ENCODE measurements at regions not wholly inside any gene's neighbourhood (a gene's known extent, or its start where the extent isn't known, plus 50 kb on each side); places are given as distances from the start of the nearest gene placed in this dataset.

DNA sequence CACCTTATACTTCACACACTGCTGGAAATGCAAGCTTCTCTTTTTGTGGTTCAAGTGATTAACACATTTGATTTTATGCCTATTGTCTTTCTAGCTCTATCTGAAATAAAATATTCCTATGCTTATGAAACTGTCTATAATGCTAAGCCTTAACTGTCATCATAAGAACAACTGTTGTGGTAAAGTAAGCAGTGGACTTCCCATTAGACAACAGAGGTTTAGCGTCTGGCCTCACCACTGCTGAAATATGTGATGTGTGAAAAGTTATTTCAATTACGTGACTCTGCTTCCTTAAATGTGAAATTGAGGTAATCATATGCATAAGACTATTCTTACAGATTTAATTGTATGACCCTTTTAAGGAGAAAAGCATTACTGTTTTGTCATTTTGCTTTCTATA lies 140.2 kb upstream of the LYSMD4 start:
- Histone ChIP-seq H3K27me3 (ENCODE audit: insufficient read depth) (no peaks in the 10 kb centered on the region), H3K79me2 (ENCODE audit: insufficient read depth) (no peaks in the 10 kb centered on the region), H3F3A (replicated peaks; ENCODE audit: insufficient read depth) (no peaks in the 10 kb centered on the region), H3K4me2 (no peak overlapping the region), H4K20me1 (ENCODE audit: insufficient read depth) (no peaks in the 10 kb centered on the region), H3K36me3 (replicated peaks in 1 of 2; ENCODE audit: control insufficient read depth in 1 of 2, insufficient read depth in 2 of 2, low read length in 1 of 2) (no peaks in the 10 kb centered on the region), H3K4me1 (ENCODE audit: control insufficient read depth in 1 of 2, insufficient read depth in 2 of 2, low read depth in 1 of 2, low read length in 1 of 2) (no peaks in the 10 kb centered on the region), H3K9me2 (no peaks in the 10 kb centered on the region; the same call in 1 of the 2 replicates), H3K9me3 (no peaks in the 10 kb centered on the region), H2AFZ (ENCODE audit: low read depth) (no peak overlapping the region), H3K9ac (no peak overlapping the region), H3K27ac (ENCODE audit: low read depth in 2 of 2, low read length in 1 of 2) (no peak overlapping the region), H3K4me3 (ENCODE audit: low read depth in 2 of 2, low read length in 1 of 2) (no peak overlapping the region)
- TF ChIP-seq FOXJ3 (CRISPR knock-in tag; IDR thresholded peaks at IDR 0.05): no peak
- no peak for TF ChIP-seq CHD2 (IDR thresholded peaks at IDR 0.05; ENCODE audit: low read length, partially characterized antibody)
- TF ChIP-seq FOSL2 (IDR thresholded peaks at IDR 0.05; ENCODE audit: borderline replicate concordance, low read depth): no peak
- TF ChIP-seq, protein P1, sequence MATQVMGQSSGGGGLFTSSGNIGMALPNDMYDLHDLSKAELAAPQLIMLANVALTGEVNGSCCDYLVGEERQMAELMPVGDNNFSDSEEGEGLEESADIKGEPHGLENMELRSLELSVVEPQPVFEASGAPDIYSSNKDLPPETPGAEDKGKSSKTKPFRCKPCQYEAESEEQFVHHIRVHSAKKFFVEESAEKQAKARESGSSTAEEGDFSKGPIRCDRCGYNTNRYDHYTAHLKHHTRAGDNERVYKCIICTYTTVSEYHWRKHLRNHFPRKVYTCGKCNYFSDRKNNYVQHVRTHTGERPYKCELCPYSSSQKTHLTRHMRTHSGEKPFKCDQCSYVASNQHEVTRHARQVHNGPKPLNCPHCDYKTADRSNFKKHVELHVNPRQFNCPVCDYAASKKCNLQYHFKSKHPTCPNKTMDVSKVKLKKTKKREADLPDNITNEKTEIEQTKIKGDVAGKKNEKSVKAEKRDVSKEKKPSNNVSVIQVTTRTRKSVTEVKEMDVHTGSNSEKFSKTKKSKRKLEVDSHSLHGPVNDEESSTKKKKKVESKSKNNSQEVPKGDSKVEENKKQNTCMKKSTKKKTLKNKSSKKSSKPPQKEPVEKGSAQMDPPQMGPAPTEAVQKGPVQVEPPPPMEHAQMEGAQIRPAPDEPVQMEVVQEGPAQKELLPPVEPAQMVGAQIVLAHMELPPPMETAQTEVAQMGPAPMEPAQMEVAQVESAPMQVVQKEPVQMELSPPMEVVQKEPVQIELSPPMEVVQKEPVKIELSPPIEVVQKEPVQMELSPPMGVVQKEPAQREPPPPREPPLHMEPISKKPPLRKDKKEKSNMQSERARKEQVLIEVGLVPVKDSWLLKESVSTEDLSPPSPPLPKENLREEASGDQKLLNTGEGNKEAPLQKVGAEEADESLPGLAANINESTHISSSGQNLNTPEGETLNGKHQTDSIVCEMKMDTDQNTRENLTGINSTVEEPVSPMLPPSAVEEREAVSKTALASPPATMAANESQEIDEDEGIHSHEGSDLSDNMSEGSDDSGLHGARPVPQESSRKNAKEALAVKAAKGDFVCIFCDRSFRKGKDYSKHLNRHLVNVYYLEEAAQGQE (IDR thresholded peaks at IDR 0.05; ENCODE audit: low read depth, low read length): no peak
- no peak for TF ChIP-seq EZH2phosphoT487 (IDR thresholded peaks at IDR 0.05; ENCODE audit: borderline replicate concordance, low read depth)
- 71% methylated on average over 2 of the region's 2 CpGs for WGBS (ENCODE audit: low lambda C conversion rate)
- POLR2A ChIA-PET: no interaction called here
- CTCF ChIA-PET: no interaction called here
- no peak for DNase-seq

DNA sequence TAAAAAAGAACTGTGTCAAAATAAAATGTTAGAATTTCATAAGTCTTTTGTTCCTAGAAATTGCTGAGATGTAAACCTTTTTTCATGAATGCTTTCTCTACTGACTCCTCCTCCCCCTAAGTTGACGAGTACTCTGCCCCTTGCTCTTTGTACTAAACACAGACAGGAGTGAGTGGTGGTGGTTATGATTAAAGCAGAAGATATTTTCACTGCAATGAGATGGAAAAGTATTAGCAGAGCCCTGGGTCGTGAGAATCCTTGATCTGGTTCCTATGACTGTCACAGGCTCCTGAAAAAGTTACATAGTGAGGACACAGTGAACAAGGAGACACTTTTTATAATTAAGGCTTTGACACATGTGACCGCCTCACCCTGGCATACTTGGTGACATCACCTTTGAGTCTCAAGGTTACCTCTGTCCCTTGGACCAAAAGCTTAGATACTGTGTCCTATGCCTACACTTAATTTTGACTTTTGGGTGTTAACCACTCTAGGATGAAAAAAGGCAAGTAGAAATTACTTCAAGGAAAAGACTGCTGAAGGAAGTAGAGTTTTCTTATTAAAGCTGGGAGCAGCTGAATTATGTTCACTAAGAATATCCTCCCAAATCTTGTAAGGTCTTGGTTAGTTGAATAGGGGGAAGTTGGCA lies 130.4 kb upstream of the LYSMD4 start:
- CTCF ChIA-PET: interaction anchor here (0.6 kb wide), 1 partner anchor 9 kb away, joined by 3 read pairs; no protein-coding TSS in a partner anchor
- H3K9ac ChIP-seq: no peak overlapping the region
- H2AFZ ChIP-seq (ENCODE audit: low read depth): no peak overlapping the region
- H4K20me1 ChIP-seq (ENCODE audit: insufficient read depth): no peaks in the 10 kb centered on the region
- WGBS (ENCODE audit: low lambda C conversion rate): 58% methylated on average over 3 of the region's 3 CpGs
- no peaks in the 10 kb centered on the region for H3K9me3 ChIP-seq
- TF ChIP-seq CHD2 (IDR thresholded peaks at IDR 0.05; ENCODE audit: low read length, partially characterized antibody) (no peak), GATA2 (CRISPR knock-in tag; IDR thresholded peaks at IDR 0.05) (no peak), EP300 (IDR thresholded peaks at IDR 0.05; ENCODE audit: borderline replicate concordance in 1 of 2, low read depth in 1 of 2, low read length in 1 of 2) (no peak)
- TF ChIP-seq, protein P1 (IDR thresholded peaks at IDR 0.05; ENCODE audit: low read depth, low read length): no peak
- DNase-seq: no peak
- no peaks in the 10 kb centered on the region for H3K27me3 ChIP-seq (ENCODE audit: insufficient read depth)
- no peaks in the 10 kb centered on the region for H3K4me1 ChIP-seq (ENCODE audit: control insufficient read depth in 1 of 2, insufficient read depth in 2 of 2, low read depth in 1 of 2, low read length in 1 of 2)
- POLR2A ChIA-PET: no interaction called here
- H3F3A ChIP-seq (replicated peaks; ENCODE audit: insufficient read depth): no peaks in the 10 kb centered on the region
- no peak overlapping the region for H3K4me2 ChIP-seq
- no peaks in the 10 kb centered on the region for H3K79me2 ChIP-seq (ENCODE audit: insufficient read depth)
- no peak overlapping the region for H3K4me3 ChIP-seq (ENCODE audit: low read depth in 2 of 2, low read length in 1 of 2)
- H3K27ac ChIP-seq (ENCODE audit: low read depth in 2 of 2, low read length in 1 of 2): no peak overlapping the region
- H3K9me2 ChIP-seq: no peaks in the 10 kb centered on the region
- H3K36me3 ChIP-seq (replicated peaks in 1 of 2; ENCODE audit: control insufficient read depth in 1 of 2, insufficient read depth in 2 of 2, low read length in 1 of 2): no peaks in the 10 kb centered on the region
